ENCODE measurements at regions not wholly inside any gene's neighbourhood (a gene's known extent, or its start where the extent isn't known, plus 50 kb on each side); places are given as distances from the start of the nearest gene placed in this dataset.

- Mint-ChIP-seq H3K9me3 (peaks cover 7% of the 10 kb centered on the region), H3K4me3 (no peak overlapping the region), H3K4me1 (peaks cover under 1% of the 10 kb centered on the region), H3K36me3 (ENCODE audit: low read depth) (no peaks in the 10 kb centered on the region), H3K27me3 (ENCODE audit: low read depth, poor library complexity) (no peaks in the 10 kb centered on the region), H3K27ac (no peak overlapping the region)
- no peak for DNase-seq
- no peak for TF ChIP-seq CTCF (IDR thresholded peaks at IDR 0.05)
Observed at GRCh38 chr2:37568565-37568964, 102.9 kb downstream of the CDC42EP3 start.

GRCh38 chr2:37569131-37569823 is 102.2 kb downstream of the CDC42EP3 start:
- no peak overlapping the region for H3K27ac Mint-ChIP-seq
- no peaks in the 10 kb centered on the region for H3K36me3 Mint-ChIP-seq (ENCODE audit: low read depth)
- no peaks in the 10 kb centered on the region for H3K4me1 Mint-ChIP-seq
- no peaks in the 10 kb centered on the region for H3K27me3 Mint-ChIP-seq (ENCODE audit: low read depth, poor library complexity)
- TF ChIP-seq CTCF (IDR thresholded peaks at IDR 0.05) = no peak
- DNase-seq = no peak
- H3K9me3 Mint-ChIP-seq = peaks cover 7% of the 10 kb centered on the region
- H3K4me3 Mint-ChIP-seq = no peak overlapping the region

- no peak for TF ChIP-seq CTCF (IDR thresholded peaks at IDR 0.05)
- Mint-ChIP-seq H3K27me3 (ENCODE audit: low read depth, poor library complexity) (no peaks in the 10 kb centered on the region), H3K36me3 (ENCODE audit: low read depth) (no peaks in the 10 kb centered on the region), H3K4me3 (no peak overlapping the region), H3K9me3 (peaks cover 7% of the 10 kb centered on the region), H3K27ac (no peak overlapping the region), H3K4me1 (no peaks in the 10 kb centered on the region)
- no peak for DNase-seq
Observed at GRCh38 chr2:37569986-37570679, 101.3 kb downstream of the CDC42EP3 start.

- peaks cover 7% of the 10 kb centered on the region for H3K9me3 Mint-ChIP-seq
- H3K27ac Mint-ChIP-seq = no peak overlapping the region
- H3K27me3 Mint-ChIP-seq (ENCODE audit: low read depth, poor library complexity) = no peaks in the 10 kb centered on the region
- H3K36me3 Mint-ChIP-seq (ENCODE audit: low read depth) = no peaks in the 10 kb centered on the region
- H3K4me1 Mint-ChIP-seq = no peaks in the 10 kb centered on the region
- DNase-seq = no peak
- no peak for TF ChIP-seq CTCF (IDR thresholded peaks at IDR 0.05)
- no peak overlapping the region for H3K4me3 Mint-ChIP-seq
Observed at GRCh38 chr2:37570773-37571586, 100.5 kb downstream of the CDC42EP3 start.

- no peak overlapping the region for H3K27ac Mint-ChIP-seq
Observed at GRCh38 chr2:37571587-37572136, 99.8 kb downstream of the CDC42EP3 start.

More at GRCh38 chr2:37571587-37572136, 99.8 kb downstream of the CDC42EP3 start:
- H3K27me3 Mint-ChIP-seq (ENCODE audit: low read depth, poor library complexity) = no peaks in the 10 kb centered on the region
- DNase-seq = no peak
- H3K36me3 Mint-ChIP-seq (ENCODE audit: low read depth) = no peaks in the 10 kb centered on the region
- H3K4me3 Mint-ChIP-seq = no peak overlapping the region
- peaks cover 7% of the 10 kb centered on the region for H3K9me3 Mint-ChIP-seq
- no peak for TF ChIP-seq CTCF (IDR thresholded peaks at IDR 0.05)
- H3K4me1 Mint-ChIP-seq = no peaks in the 10 kb centered on the region

Measured in nephron progenitor cell (in vitro differentiated cells).